ENCODE measurements at regions not wholly inside any gene's neighbourhood (a gene's known extent, or its start where the extent isn't known, plus 50 kb on each side); places are given as distances from the start of the nearest gene placed in this dataset.

DNA sequence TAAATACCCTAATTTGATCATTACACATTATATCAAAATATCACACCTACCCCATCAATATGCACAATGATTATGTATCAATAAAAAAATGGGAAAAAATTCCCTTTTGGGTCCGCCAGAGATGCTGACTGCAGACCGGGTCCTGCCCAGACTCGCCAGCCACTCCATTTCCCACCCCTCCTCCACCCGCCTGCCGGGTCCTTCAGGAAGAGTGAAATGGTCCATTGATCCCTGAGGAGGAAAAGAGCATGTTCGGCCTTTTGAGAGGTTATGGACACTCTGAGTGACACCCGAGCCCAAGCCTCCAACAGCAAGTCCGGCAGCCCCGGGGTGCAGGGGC is 123.9 kb upstream of the ZFHX3 start:
- no peak for DNase-seq

- peak; percentile 64 to 84 for DNase-seq
These were observed 123.5 kb upstream of the ZFHX3 start for GRCh38 chr16:73171380-73171779.

GRCh38 chr16:73170612-73171038 is 122.7 kb upstream of the ZFHX3 start:
- DNase-seq, result peak in 1 of 2 experiments; percentile 18

DNA sequence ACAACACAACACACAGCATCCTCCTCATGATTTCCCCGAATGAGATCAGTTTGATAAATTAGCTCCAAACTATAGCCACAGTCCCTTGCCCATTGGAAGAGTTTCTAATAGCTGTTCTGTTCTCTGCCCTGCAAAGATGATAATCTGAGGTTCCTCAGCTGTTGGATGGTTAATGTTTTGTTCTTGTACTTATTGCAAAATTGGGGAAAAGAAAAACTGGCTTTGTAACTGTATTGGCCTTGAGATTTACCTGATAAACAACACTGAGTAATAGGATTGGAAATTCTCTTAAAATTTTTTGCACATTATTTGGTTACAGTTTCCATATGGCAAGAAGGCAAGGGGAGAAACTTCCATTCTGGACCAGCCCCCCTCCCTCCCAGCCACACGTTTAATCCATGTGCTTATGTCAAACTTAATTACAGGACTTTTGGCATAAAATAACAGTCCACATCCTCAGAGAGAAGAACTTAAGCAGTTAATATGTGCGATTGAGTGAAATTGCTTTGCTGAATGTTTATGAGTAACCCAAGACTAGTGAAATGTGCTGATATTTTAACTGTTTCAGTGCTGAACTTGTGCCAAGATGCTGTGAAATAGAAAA is 119.1 kb upstream of the ZFHX3 start:
- no peak for DNase-seq

DNA sequence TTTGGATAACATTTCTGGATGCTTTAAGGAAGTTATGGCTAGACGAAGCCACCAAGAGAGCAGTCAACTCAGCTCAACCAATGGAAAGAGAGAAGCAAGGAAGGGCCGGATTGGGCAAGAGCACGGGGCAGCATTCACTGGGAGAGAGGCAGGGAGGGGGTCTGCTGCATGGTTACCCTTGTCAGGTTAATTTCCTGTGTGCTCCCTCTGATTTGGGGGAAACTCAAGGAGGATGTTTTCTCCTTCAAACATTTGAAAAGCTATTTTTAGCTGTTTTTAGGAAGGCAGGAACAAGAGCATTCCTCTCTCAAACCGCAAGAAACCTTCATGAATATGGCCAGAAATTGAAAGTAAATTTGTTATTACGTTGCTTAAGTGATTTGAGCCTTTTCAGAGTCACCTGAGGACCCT is 118.5 kb upstream of the ZFHX3 start:
- no peak for DNase-seq

- no peak for DNase-seq
These were observed 115.4 kb upstream of the ZFHX3 start for GRCh38 chr16:73163238-73163815.

DNA sequence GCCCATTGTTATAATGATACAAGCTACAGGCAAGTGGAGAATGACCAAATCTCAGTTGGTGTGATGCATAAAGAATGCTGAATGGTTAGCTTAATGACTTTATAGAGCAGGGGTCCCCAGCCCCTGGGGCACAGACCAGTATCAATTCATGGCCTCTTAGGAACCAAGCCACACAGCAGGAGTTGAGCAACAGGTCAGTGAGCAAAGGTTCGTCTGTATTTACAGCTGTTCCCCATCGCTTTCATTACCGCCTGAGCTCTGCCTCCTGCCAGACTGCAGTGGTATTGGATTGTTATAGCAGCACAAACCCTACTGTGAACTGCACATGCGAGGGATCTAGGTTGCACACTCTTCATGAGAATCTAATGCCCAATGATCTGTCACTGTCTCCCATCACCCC is 114.0 kb upstream of the ZFHX3 start:
- DNase-seq, result no peak

DNA sequence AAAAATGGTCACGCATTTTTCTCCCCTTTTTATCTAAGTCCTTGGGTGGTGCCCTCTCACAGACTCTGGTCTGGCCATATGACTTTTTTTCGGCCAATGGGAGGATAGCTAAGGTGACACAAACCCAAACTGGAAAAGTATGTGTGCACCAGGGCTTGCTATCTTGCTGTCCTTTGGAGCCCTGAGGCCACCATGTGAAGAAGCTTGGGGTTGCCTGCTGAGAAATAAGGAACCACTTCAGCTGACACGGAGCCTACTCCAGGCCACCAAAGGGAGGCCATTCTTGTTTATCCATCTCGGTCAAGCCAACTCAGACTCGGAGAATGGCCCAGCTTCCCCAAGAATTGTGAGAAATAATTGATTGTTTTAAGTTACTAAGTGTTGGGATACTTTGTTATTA is 111.4 kb upstream of the ZFHX3 start:
- DNase-seq, result peak in 1 of 2 experiments; percentile 43

GRCh38 chr16:73157861-73158260 is 109.9 kb upstream of the ZFHX3 start:
- no peak for DNase-seq

DNA sequence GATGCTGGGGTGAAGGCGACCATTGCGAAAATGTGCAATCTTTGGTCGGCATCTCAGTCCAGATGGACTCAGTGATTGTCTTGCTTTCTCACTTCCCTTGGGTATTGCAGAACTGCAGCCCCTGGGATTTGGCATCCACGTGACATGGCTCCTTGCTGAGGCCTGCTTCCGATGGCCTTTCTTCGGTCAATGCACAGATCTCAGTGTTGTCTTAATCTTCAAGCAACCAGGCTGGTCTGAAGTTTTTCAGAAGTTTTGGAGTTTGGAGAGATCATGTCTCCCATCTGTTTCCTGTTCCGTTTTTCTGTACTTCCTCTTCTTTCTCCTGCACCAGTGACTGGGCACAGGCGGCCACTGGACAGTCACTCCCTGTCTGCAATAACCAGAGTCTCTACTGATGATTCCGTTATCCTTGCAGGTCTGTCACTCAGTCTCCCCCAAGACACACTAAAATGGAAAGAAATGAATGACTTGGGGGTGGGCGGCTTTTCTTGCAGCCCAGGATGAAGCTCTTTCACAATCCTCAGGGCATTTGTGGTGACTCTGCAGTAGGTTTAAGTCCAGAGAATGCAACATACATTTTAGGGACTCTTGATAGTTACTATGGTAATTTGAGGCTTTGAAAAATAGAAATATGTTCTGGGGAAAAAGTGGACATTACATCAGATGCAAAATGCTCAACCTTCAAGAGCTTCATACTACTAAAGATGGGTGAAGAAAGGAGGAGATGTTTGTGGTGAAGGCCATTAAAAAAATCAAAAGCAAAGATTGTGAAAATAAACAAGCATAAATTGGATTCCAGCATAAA is 106.3 kb upstream of the ZFHX3 start:
- DNase-seq, result no peak

DNA sequence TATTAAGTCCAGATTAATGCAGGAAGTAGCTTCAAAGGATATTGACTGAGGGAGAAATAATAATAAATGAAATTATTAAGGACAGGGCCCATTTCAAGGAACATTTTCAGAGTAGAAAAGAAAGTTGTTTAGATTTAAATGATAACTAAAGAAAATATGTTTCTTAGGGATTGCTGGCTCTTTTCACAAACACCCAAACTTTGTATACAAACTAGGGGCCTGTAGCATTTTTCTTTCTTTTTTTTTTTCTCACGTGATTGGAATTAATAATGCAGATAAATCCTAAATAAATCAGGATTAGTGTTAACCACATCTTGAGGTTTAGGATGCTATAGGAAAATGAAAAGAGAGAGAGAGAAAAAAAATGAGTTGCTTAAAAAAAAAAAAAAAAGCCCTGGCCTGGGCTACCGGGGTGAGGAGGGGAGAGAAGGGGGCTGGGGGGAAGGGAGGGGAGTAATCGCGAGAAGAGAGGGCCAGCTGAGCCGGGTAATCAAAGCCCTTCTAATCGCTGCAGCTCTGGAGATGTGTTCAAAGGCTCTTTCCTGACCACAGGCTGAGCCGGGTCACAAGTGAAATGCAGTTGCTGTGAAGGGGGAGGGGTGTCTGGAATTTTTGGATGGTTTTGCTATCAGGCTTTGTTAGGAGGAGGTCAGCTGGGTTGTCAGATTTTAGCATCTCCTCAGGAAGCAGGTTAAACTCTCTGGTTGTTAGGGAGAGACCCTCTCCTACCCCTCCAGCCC is 104.6 kb upstream of the ZFHX3 start:
- no peak for DNase-seq

DNA sequence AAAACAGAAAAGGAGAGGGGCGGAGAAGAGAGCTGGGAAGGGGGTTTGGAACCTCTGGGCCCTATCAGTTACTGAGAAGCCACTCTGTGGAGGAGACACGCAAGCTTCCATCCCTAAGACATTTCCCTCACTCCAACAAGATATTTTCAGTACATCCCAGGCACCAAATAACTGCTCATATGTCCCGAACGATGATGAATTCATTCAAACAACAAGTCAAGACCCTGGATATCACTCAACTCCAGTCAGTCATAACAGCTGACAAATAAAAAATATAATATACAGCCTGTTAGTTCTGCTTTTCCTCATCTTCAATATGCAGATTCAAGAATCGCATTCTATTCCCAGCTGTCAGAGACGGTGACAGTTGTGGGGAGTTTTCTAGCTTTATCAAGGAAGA is 104.0 kb upstream of the ZFHX3 start:
- DNase-seq, result no peak

DNA sequence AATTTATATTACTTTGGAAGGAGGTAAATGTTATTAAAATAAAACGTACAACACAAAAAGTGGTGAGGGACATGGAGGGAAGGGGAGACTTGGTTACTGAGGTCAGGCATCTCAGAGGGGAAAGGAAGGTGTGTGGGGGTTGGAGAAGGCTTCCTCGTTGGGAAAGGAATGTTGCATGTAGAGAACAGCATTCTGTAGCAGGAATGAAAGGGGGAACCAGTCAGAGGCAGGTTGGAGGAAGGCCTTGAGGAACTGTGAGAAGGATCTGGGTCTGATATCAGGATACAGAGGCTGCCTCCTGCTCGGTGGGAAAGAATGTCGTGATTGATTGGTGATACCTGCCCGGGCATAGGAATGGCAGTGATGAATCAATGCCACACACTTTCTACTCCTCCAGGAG is 103.3 kb upstream of the ZFHX3 start:
- DNase-seq, result no peak

DNA sequence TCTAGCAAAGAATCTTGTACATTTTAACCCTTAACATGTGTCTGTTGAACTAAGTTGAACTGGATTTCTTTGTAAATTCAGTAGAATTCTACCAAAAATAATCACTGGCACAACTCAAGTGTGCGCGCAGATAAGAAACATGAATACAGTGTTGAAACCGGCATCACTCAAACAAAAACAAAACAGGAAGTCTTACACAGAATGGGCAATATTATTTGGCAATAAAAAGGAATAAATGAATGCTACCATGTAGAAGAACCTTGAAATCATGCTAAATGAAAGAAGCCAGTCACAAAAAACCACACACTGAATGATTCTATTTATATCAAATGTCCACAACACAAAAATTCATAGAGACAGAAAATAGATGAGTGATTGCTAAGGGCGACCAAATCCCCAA is 102.9 kb upstream of the ZFHX3 start:
- DNase-seq, result no peak

DNA sequence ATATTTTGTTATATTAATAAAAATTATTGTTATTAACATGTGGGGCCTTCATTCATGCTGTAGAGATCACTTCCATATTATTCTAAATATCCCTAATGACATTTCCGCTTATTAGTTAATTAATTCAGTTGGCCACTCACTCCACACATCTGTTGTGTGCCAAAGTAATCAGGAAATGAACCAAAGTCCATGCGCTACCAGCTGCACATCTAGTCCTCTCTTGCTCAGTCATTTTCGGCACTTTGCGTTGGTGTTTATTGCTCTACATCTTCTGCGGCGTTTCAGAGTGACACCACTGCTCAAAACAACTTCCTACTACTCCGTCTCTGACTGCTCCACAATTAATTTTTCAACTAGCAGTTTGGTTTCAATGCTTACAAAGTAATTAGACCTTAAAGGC is 101.4 kb upstream of the ZFHX3 start:
- DNase-seq, result peak in 1 of 2 experiments; percentile 37

DNA sequence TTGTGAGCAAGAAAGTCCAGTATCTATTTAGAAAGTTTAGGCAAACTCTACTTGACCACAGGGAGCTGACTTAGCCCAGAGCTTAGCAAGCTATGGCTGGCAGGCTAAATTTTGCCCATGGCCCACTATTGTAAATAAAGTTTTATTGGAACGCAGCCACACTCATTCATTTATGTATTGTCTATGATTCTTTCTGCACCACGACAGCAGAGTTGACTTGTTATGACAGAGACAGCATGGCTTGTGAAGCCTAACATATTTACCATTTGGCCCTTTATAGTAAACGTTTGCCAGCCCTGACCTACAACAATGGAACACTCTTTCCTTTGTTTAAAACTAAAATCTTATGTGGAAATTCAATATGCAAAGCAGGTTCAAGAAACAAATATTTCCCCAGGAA is 100.0 kb upstream of the ZFHX3 start:
- peak in 1 of 2 experiments; percentile 6 for DNase-seq

GRCh38 chr16:73145166-73145880 is 97.4 kb upstream of the ZFHX3 start:
- DNase-seq, result no peak

DNA sequence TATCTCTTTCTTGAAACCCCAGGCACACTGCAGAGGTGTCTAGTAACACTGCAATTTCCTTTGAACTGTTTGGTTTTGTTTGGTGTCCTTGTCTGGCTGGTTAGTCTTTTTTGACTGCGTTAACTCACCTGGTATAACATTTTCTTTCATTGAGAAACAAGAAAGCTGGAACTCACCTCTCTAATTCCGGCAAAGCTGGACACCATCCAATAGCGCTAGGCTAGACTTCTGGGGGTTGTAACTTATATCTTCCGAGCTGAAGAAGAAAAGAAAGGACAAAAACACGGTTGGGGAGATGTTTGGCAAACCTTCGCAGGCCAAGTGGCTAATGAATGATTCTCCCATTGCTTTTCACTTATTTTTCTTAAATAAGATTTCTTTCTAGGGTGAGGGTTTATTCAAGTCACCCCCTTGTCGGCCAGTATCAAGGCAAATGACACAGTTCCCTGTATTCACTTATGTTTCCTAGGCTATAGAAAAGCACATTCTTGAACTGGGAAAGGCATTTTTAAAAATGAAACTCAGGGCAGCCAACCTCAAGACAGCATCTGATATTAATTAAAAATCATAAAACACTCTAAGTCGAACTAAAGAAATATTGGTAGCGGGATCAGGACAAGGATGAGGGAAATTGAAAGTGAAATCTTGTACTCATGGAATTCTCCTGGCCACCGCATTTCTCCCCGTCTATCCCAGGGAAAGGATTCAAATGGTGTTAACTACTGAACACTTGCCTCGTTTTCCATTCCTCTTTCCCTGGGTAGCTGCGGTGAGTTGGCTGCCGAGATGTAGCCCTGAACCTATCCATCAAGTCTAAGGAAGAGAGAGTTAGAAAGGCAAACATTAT is 95.9 kb upstream of the ZFHX3 start:
- peak in 1 of 2 experiments; percentile 29 for DNase-seq

- no peak for DNase-seq
These were observed 95.1 kb upstream of the ZFHX3 start for GRCh38 chr16:73143002-73143401.

GRCh38 chr16:73142053-73142854 is 94.3 kb upstream of the ZFHX3 start:
- no peak for DNase-seq

GRCh38 chr16:73140929-73141328 is 93.0 kb upstream of the ZFHX3 start:
- no peak for DNase-seq
